GM18526 (cell line): ENCODE measurements at regions not wholly inside any gene's neighbourhood (a gene's known extent, or its start where the extent isn't known, plus 50 kb on each side); places are given as distances from the start of the nearest gene placed in this dataset.

Experiments used
- POLR2A ChIP-seq: IDR thresholded peaks from 3 replicates; pipeline ENCODE4 v1.6.1; 2011; ENCODE audit not compliant: insufficient read length; ENCODE audit errors: extremely low read depth

DNA sequence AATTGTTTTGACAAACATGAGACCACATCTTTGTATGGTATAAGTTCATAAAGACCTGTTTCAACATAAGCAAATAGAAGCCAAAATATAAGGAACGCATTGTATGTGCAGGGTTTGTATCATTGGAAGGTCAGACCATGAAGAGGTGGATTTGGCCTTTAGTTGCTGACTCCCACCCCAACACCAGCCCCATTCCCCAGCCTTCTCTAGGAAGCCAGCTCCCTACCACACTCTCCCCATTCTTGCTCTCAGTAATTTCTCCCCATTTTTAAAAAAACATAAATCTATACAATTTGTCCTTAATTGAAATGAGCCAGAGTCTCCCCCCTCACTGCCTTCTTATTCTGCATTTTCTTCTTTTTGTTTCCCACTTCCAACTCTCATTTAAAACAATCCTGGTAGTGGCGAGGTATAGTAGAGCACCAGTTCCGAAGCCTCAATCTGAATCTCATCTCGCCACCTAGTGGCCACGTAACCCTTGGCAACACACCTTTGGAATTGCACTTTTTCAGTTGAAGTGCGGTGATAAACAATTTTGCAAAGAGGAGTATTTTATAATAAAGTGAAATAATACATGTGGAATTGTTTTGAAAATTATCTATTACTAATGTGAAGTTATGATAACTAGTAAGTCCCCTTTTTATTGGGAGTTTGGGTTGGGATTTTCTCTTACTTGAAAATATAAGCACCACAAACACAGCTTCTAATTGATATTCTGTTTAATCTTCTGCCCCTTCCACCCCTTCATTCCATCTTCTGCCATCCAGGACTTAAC lies 126.6 kb downstream of the ASB9 start:
- TF ChIP-seq POLR2A: no peak

DNA sequence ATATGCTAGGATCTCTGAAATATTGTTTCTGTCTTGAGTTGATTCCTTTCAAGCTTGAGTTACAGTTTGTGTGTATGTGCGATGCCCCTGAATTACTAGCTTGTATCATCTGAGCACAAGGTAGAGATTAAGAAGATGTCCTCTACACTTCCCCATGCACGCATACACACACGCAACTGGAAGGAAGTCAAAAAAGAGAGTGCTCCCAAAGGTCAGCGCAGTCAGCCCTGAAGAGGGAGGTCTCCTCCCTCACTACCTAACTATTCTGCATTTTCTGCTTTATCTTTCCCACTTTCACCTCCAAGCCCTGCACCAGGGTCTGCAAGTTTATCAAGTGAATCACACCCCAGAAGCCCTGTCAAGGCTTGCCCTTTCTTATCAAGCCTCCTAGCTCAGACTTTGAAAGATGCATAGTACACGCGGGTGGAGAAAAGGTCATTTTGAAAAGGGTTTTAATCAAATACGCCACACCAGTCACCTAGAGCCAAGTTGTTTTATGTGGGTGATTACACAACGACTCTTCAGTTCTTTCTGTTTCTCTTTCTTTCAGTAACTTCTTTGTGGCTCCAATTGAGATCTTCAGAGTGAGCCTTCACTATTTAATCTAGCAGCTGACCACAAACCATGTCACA lies 127.7 kb downstream of the ASB9 start:
- TF ChIP-seq POLR2A: no peak

DNA sequence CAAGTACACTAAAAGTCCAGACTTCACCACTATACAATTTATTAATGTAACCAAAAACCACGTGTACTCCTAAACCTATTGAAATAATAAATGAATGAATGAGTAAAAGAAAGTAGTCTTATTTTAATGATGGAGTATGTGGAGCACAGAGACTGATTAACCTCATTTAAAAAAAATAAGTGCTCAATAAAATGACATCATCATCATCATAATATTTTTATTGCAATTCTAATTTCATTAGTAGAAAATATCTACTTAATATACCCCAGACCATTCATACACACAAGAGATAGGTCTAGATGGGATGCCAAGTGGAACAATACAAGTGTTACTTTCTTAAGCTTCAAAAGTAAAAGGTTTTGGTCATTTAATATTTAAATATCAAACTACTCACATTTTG lies 133.1 kb downstream of the ASB9 start:
- no peak for TF ChIP-seq POLR2A

GRCh38 chrX:15129412-15129811 lies 140.5 kb downstream of the ASB9 start:
- no peak for TF ChIP-seq POLR2A

- no peak for TF ChIP-seq POLR2A
Measured at GRCh38 chrX:15128861-15129260, 141.0 kb downstream of the ASB9 start.

DNA sequence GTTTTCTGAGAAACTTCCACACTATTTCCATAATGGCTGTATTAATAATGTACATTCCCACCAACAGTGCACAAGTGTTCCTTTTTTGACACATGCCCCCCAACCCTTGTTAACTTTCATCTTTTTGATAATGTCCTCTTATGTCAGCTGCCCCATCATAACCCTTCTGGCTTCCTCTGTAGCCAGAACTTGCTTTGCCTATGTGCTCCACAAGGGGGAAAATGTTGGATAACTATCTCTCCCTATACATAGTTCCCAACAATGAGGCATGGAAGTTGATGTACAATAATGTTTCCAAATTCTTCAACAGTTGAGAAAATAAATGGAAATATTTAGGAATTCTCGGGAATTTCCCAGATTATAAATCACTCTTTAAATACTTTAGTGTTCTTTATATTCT lies 142.9 kb downstream of the ASB9 start:
- no peak for TF ChIP-seq POLR2A

GRCh38 chrX:15116900-15117299 lies 153.0 kb downstream of the ASB9 start:
- TF ChIP-seq POLR2A: no peak

DNA sequence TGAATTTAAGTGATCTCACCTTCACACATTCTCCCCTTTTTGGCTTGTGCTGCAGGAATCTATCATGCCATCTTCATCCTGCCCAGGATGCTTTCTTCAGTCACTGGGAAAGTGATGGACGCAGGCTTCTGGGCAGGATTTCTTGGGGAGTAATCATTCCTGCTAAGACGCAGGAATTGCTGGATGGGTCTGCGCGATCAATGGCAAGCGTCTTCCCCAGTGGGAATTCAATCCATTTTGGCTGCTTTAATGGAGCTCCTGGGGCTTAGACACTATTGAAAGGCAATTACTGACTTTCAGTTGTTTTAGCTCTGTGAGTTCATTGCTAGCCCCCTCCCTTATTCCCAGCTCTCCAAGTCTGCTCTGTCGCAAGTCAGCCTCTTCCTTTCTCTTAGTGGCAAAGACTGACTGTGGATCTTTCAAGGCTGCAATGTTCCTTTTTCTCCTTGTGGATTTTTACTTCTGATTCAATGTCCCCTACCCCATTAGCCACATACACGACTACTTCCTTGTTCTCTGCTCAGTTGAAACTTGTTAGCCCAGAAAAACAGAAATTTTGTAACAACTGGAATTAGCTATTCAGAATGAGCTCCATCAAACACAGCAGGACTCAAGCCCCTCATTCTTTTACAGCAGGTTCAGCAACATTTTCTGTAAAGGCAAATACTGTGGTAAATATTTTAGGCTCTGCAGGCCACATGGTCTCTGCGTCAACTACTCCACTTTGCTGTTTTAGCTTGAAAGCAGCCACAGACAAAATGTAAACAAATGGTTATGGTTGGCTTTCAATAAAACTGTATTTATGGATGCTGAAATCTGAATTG lies 154.9 kb downstream of the ASB9 start:
- no peak for TF ChIP-seq POLR2A

GRCh38 chrX:15107367-15107988 lies 162.4 kb downstream of the ASB9 start:
- no peak for TF ChIP-seq POLR2A

GRCh38 chrX:15098505-15098904 lies 171.4 kb downstream of the ASB9 start:
- no peak for TF ChIP-seq POLR2A

- TF ChIP-seq POLR2A: no peak
Measured at GRCh38 chrX:15087747-15088146, 182.1 kb downstream of the ASB9 start.

- no peak for TF ChIP-seq POLR2A
Measured at GRCh38 chrX:15073313-15073712, 196.6 kb downstream of the ASB9 start.

DNA sequence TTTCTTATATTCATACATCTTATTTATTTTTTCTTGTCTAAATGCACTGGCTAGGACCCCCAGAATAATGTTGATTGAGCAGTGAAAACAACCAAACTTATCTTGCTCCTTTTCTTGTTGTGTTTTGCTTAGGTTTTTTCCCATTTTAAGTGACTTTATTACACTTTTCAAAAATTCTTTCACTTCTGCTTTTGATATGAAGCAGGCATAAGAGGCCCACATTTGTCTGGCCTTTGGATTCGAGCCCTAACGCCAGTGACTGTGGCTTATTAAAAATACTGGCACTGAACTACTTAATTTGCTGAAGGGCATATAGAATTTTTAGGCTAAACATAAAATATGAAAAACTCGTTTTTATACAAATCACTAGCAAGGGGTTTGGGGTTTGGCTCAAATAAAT lies 197.0 kb downstream of the ASB9 start:
- TF ChIP-seq POLR2A: no peak

DNA sequence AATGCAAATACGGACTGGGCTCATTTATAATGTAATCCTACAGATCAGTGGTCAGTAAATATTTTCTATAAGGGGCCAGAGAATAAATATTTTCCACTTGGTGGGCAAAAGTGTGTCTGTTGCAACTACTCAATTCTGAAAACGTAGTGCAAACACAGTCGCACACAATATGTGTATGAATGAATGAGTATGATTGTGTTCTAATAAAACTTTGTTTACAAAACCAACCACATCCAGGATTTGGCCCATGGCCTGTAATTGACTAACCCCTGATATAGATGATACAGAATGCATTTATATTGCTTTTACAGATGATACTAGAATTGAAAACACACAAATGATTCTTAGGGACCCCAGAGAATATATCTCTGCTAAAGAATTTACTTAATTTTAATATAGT lies 197.6 kb downstream of the ASB9 start:
- no peak for TF ChIP-seq POLR2A

DNA sequence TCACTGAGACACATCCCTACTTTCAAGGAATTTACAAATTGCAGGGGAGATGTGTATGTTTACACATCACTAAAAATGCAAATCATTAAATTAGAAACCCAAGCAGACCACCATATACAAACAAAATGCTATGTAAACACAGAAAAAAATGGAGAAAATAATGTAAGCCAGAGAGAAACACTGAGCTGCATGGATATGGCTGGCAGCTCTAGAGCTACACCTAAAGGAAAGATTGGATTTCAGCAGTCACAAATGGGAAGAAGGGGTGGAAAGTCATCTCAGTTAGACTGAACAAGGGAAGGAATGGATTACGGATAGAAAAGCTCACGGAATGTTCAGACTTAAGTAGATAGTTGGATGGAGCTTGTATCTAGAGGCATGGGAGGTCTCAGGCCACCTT lies 186.3 kb downstream of the MOSPD2 start:
- TF ChIP-seq POLR2A: no peak

DNA sequence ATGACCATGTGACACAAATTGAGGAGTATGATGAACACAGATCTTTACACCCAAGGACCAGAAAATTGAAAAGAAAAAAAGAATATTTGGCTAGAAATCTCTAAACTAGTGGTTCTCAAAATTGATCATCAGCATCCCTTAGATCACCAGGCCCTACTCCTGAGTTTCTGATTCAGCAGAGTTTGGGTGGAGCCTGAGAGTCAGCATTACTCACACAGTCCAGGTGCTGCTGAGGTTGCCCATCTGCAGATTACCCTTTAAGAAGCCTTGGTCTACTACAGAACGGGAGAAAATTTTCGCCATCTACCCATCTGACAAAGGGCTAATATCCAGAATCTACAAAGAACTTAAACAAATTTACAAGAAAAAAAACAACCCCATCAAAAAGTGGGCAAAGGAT lies 182.8 kb downstream of the MOSPD2 start:
- no peak for TF ChIP-seq POLR2A
